Osteoblast (primary cell): ENCODE measurements at regions not wholly inside any gene's neighbourhood (a gene's known extent, or its start where the extent isn't known, plus 50 kb on each side); places are given as distances from the start of the nearest gene placed in this dataset.

Experiments used
- DNase-seq: peaks from one replicate; pipeline ENCODE4 v3.0.0; 2011; ENCODE audit warnings: low spot score, mixed read lengths; ENCODE audit not compliant: insufficient read length; ENCODE audit errors: missing footprints
- H2AFZ ChIP-seq: 2 replicates; pipeline ENCODE4 v1.6.0; 2011; ENCODE audit warnings: mild to moderate bottlenecking, low read length
- H3K27ac ChIP-seq: 2 replicates; pipeline ENCODE4 v1.5.1; 2011; ENCODE audit warnings: mild to moderate bottlenecking, low read depth, low read length, moderate library complexity
- H3K27me3 ChIP-seq: 2 replicates; pipeline ENCODE4 v1.6.0; 2012; ENCODE audit warnings: mild to moderate bottlenecking, control low read depth, inconsistent platforms, low read length, moderate library complexity; ENCODE audit not compliant: insufficient read depth
- H3K36me3 ChIP-seq: 2 replicates; pipeline ENCODE4 v1.5.1; 2011; ENCODE audit warnings: mild to moderate bottlenecking, low read length, control low read depth, moderate library complexity; ENCODE audit not compliant: insufficient read depth
- H3K4me1 ChIP-seq: 2 replicates; pipeline ENCODE4 v1.5.1; 2011; ENCODE audit warnings: mild to moderate bottlenecking, low read length, control low read depth, moderate library complexity; ENCODE audit not compliant: insufficient read depth
- H3K4me2 ChIP-seq: 2 replicates; pipeline ENCODE4 v1.6.0; 2011; ENCODE audit warnings: mild to moderate bottlenecking, low read length; ENCODE audit not compliant: insufficient read depth
- H3K4me3 ChIP-seq: fragments of 200-600 bp; sonication (generic); 3 replicates; pipeline ENCODE4 v1.5.1; 2012; ENCODE audit warnings: mild to moderate bottlenecking, low read length, inconsistent platforms; ENCODE audit not compliant: insufficient read depth
- H3K79me2 ChIP-seq: 2 replicates; pipeline ENCODE4 v1.6.0; 2012; ENCODE audit warnings: mild to moderate bottlenecking, low read length, control low read depth, inconsistent platforms; ENCODE audit not compliant: insufficient read depth
- H3K9me3 ChIP-seq: 2 replicates; pipeline ENCODE4 v1.5.1; 2011; ENCODE audit warnings: low read depth, low read length, control low read depth
- H4K20me1 ChIP-seq: 2 replicates; pipeline ENCODE4 v1.6.0; 2012; ENCODE audit warnings: mild to moderate bottlenecking, low read length, control low read depth; ENCODE audit not compliant: insufficient read depth
- CTCF ChIP-seq: IDR thresholded peaks from 2 replicates; pipeline ENCODE4 v1.5.1; 2011; ENCODE audit warnings: mild to moderate bottlenecking, low read depth, low read length, moderate library complexity; ENCODE audit errors: extremely low read depth

GRCh38 chr1:198932351-198932991 lies 293.6 kb downstream of the PTPRC start:
- Histone ChIP-seq H3K4me2 (peak overlapping the region; percentile 93), H3K4me3 (peak overlapping the region; percentile 58), H3K9me3 (no peaks in the 10 kb centered on the region), H3K27ac (peak overlapping the region; percentile 52), H2AFZ (peak overlapping the region; percentile 28), H3K4me1 (peaks cover 36% of the 10 kb centered on the region), H3K79me2 (peaks cover 84% of the 10 kb centered on the region), H4K20me1 (no peaks in the 10 kb centered on the region), H3K36me3 (no peaks in the 10 kb centered on the region), H3K27me3 (no peaks in the 10 kb centered on the region)
- no peak for DNase-seq
- TF ChIP-seq CTCF: no peak

- Histone ChIP-seq H4K20me1 (no peaks in the 10 kb centered on the region), H3K27me3 (no peaks in the 10 kb centered on the region), H3K9me3 (no peaks in the 10 kb centered on the region), H2AFZ (no peak overlapping the region), H3K4me1 (peaks cover 39% of the 10 kb centered on the region), H3K27ac (peak overlapping the region; percentile 92), H3K4me3 (peak overlapping the region; percentile 94), H3K4me2 (peak overlapping the region; percentile 93), H3K79me2 (peaks cover 76% of the 10 kb centered on the region), H3K36me3 (no peaks in the 10 kb centered on the region)
- TF ChIP-seq CTCF: no peak
- DNase-seq: no peak
These were observed 294.8 kb downstream of the PTPRC start for GRCh38 chr1:198933515-198934222.

GRCh38 chr1:198934426-198934825 lies 295.6 kb downstream of the PTPRC start:
- no peak for DNase-seq
- H3K4me2 ChIP-seq: peak overlapping the region; percentile 93
- no peaks in the 10 kb centered on the region for H3K36me3 ChIP-seq
- peaks cover 69% of the 10 kb centered on the region for H3K79me2 ChIP-seq
- no peaks in the 10 kb centered on the region for H3K9me3 ChIP-seq
- peak overlapping the region; percentile 92 for H3K27ac ChIP-seq
- no peaks in the 10 kb centered on the region for H3K27me3 ChIP-seq
- no peak overlapping the region for H2AFZ ChIP-seq
- H3K4me3 ChIP-seq: peak overlapping the region; percentile 94
- TF ChIP-seq CTCF: no peak
- H3K4me1 ChIP-seq: peaks cover 34% of the 10 kb centered on the region
- H4K20me1 ChIP-seq: no peaks in the 10 kb centered on the region

- no peak for DNase-seq
- Histone ChIP-seq H3K4me3 (peak overlapping the region; percentile 94), H2AFZ (no peak overlapping the region)
These were observed 296.1 kb downstream of the PTPRC start for GRCh38 chr1:198934901-198935305.

More at GRCh38 chr1:198934901-198935305, 296.1 kb downstream of the PTPRC start:
- peak overlapping the region; percentile 92 for H3K27ac ChIP-seq
- H4K20me1 ChIP-seq: no peaks in the 10 kb centered on the region
- H3K36me3 ChIP-seq: no peaks in the 10 kb centered on the region
- TF ChIP-seq CTCF: no peak
- peaks cover 64% of the 10 kb centered on the region for H3K79me2 ChIP-seq
- H3K27me3 ChIP-seq: no peaks in the 10 kb centered on the region
- peaks cover 29% of the 10 kb centered on the region for H3K4me1 ChIP-seq
- H3K4me2 ChIP-seq: peak overlapping the region; percentile 93
- no peaks in the 10 kb centered on the region for H3K9me3 ChIP-seq
